ENCODE measurements at regions not wholly inside any gene's neighbourhood (a gene's known extent, or its start where the extent isn't known, plus 50 kb on each side); places are given as distances from the start of the nearest gene placed in this dataset.

DNA sequence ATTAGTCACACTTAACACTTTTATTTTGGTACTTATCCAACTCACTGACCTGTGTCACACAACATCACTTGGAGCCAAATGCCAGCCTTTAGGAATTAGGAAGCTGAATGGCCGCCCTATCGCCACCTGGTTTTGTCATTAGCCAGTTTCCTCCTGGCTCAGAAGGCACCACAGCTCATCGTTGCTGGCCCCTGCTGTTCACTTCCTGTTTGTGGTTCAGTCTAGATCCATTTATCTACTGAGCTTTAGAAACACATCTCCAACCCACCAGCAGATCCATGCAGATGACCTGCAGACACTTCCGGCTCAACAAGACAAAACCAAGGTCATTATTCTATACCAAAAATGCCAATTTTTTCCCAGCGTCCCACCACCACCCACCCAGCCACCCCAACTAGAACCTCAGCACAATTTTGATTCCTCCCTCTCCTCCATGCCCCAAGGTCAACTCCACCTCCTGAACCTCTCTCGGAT, 193.5 kb upstream of the NEBL start:
- no peak for TF ChIP-seq POLR2AphosphoS5 (IDR thresholded peaks at IDR 0.05; ENCODE audit: low read depth, low read length)
- no peak for TF ChIP-seq SIN3A (IDR thresholded peaks at IDR 0.05; ENCODE audit: borderline replicate concordance, insufficient read depth, low read length)
- TF ChIP-seq, protein P1, sequence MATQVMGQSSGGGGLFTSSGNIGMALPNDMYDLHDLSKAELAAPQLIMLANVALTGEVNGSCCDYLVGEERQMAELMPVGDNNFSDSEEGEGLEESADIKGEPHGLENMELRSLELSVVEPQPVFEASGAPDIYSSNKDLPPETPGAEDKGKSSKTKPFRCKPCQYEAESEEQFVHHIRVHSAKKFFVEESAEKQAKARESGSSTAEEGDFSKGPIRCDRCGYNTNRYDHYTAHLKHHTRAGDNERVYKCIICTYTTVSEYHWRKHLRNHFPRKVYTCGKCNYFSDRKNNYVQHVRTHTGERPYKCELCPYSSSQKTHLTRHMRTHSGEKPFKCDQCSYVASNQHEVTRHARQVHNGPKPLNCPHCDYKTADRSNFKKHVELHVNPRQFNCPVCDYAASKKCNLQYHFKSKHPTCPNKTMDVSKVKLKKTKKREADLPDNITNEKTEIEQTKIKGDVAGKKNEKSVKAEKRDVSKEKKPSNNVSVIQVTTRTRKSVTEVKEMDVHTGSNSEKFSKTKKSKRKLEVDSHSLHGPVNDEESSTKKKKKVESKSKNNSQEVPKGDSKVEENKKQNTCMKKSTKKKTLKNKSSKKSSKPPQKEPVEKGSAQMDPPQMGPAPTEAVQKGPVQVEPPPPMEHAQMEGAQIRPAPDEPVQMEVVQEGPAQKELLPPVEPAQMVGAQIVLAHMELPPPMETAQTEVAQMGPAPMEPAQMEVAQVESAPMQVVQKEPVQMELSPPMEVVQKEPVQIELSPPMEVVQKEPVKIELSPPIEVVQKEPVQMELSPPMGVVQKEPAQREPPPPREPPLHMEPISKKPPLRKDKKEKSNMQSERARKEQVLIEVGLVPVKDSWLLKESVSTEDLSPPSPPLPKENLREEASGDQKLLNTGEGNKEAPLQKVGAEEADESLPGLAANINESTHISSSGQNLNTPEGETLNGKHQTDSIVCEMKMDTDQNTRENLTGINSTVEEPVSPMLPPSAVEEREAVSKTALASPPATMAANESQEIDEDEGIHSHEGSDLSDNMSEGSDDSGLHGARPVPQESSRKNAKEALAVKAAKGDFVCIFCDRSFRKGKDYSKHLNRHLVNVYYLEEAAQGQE (IDR thresholded peaks at IDR 0.05; ENCODE audit: insufficient read depth in 1 of 2, low read depth in 2 of 2, low read length in 2 of 2) = no peak

All from PFSK-1 (cell line).